Right ventricle myocardium inferior (tissue), 1 donor: ENCODE measurements at regions not wholly inside any gene's neighbourhood (a gene's known extent, or its start where the extent isn't known, plus 50 kb on each side); places are given as distances from the start of the nearest gene placed in this dataset.
"Not testable (repeated sequence)": the region's sequence is repeated elsewhere in the genome, so short reads cannot be mapped to it uniquely, and the experiment has no call there.

Source experiments
- ATAC-seq: fragments of 200-7000 bp; cut with Tn5 transposase; one replicate; pipeline ENCODE4 v1.9.1; 2020; ENCODE audit warnings: mild to moderate bottlenecking, moderate library complexity
- DNase-seq: peaks from one replicate; pipeline ENCODE4 v3.0.0; 2021; ENCODE audit errors: missing footprints
- intact Hi-C: fragments of 100-400 bp; cut with DNase I; formaldehyde crosslinking; loops from one replicate; pipeline ENCODE4 v1.11.0; 2022
- donor health status: DM: no; HTN: yes; CAD: no; lungs with severe emphysema.

GRCh38 chr5:77874691-77875090 is 98.6 kb upstream of the TBCA start:
- ATAC-seq = no peak
- intact Hi-C loops = no loop called here
- no peak for DNase-seq

GRCh38 chr5:77873239-77873638 is 97.1 kb upstream of the TBCA start:
- no peak for ATAC-seq
- intact Hi-C loops = no loop called here
- DNase-seq = no peak

DNA sequence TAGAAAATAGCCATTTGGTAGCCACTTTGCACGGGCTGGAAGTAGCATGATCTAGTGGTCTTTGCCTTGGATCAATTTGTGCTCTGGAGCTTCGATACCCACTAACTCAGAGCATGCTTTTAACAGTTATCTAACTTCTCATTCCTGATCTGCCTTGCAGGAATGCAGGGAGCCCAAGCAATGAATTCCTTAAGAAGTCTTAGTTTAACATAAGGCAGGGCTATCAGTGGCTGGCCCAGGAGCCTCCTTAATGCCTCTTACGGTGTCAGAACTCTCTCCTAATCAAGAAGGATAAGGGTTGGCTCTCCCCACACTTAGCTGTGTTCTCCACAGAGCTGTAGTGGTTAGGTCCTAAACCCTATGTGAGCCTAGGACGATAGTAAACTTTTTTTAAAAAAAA is 95.8 kb upstream of the TBCA start:
- intact Hi-C loops = no loop called here
- ATAC-seq (no peak), DNase-seq (no peak)

- no peak for DNase-seq
- ATAC-seq = no peak
Measured at GRCh38 chr5:77871016-77871415, 94.9 kb upstream of the TBCA start.

DNA sequence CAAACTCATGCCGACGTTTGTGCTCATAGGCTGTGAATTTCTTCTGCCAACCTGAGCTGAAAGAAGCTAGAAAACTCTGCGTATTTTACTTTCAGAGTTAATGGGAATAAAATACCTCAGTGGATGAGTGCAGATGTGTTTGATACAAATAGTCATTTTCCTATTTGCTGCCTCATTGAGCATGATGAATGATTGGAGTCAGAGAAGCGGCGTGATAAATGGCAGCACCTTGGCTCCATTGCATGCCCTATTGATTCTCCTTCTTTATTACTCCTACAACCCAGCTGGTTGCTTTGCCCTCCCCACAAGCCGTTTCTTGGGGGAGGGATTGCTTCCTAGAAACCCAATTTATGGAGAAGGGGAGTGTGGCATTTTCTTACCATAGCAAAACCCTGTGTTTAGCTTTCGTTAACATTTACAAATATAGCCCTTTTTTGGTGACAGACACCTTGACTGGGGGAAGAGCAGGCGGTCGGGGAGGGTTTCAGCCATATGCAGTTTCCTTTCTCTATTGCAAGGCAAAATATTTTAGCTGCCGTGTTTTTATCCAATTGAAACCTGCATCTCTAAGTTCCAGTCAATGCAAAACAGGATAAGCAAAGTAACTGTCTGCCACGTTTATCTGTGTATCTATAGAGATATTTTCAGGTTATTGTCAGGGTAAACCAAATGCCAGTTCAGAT is 93.1 kb upstream of the TBCA start:
- DNase-seq = no peak
- intact Hi-C loops = no loop called here
- no peak for ATAC-seq

More at GRCh38 chr5:77871016-77871415, 94.9 kb upstream of the TBCA start:
- intact Hi-C loops = no loop called here

- ATAC-seq = no peak
- intact Hi-C loops = no loop called here
- no peak for DNase-seq
Measured at GRCh38 chr5:77867914-77868313, 91.8 kb upstream of the TBCA start.

DNA sequence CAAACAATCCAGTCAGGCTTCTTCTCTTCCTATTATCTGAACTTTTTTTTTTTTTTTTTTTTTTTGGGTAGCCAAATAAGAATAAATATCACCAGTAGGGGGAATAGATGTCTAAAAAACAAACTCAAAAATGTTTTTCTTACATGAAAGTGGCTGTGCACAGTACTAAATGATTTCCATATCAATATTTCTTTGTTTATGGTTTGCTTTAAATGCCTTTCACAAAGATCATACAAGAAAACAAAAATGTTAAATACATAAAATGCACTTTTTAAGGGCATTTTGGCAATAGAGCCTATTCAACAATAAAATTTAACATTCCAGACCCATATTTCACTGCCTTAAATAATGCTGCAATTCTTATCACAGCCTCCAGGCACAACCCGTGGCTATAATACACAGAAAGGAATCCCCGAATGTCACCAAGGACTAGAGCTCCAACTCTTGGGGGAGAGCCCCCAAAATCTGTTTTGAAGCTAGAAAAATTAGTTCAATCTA is 91.1 kb upstream of the TBCA start:
- intact Hi-C loops = no loop called here
- no peak for ATAC-seq

GRCh38 chr5:77866198-77866597 is 90.1 kb upstream of the TBCA start:
- DNase-seq (no peak), ATAC-seq (no peak)
- intact Hi-C loops = no loop called here

More for the DNA sequence above, 91.1 kb upstream of the TBCA start:
- DNase-seq = no peak

DNA sequence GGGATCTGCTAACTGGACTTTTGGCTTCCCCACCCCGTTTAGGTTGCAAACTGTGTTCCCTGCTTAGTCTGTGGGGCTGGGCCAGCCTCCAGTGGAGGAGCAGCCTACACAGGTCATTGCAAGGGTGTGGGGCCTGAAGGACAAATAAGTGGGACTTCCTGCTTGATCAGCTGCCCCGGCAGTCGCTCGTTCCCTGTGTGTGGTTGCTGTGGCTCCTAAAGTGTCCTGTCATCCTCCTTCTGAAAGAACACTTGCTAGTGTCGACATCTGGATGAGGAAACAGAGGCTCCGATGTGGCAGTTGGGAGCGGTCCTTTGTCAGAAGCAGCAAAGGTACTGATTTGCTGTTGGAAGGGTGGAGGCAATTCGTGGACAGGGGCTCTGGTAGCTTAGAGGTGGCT is 88.9 kb upstream of the TBCA start:
- intact Hi-C loops = no loop called here

DNA sequence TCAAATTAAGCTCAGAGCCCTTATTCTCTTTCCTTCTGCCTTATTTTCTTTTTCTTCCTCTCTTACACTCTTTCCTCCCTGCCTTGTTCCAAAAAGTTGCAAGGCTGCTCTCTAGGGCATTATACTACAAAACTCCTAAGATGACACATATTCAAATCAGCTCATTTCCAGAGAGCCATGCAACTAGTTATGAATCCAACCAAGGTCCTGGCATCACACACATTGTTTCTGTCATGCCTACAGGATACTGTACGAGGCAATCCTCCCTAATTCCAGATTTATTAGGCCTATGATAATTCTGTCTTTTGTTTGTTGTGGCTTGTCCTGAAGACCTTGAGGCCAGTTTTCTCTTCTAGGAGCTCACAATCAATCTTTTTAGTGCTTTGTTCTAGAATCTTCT is 87.0 kb upstream of the TBCA start:
- intact Hi-C loops = no loop called here
- DNase-seq = no peak
- no peak for ATAC-seq

More for the DNA sequence above, 88.9 kb upstream of the TBCA start:
- DNase-seq = no peak
- ATAC-seq = peak; percentile 48

GRCh38 chr5:77861576-77861975 is 85.4 kb upstream of the TBCA start:
- intact Hi-C loops = no loop called here
- no peak for DNase-seq
- ATAC-seq = no peak

- DNase-seq (no peak), ATAC-seq (no peak)
- intact Hi-C loops = loop anchor here (10.0 kb wide), 1 partner anchor 215 kb away; no protein-coding TSS in a partner anchor
Measured at GRCh38 chr5:77859306-77859705, 83.2 kb upstream of the TBCA start.

DNA sequence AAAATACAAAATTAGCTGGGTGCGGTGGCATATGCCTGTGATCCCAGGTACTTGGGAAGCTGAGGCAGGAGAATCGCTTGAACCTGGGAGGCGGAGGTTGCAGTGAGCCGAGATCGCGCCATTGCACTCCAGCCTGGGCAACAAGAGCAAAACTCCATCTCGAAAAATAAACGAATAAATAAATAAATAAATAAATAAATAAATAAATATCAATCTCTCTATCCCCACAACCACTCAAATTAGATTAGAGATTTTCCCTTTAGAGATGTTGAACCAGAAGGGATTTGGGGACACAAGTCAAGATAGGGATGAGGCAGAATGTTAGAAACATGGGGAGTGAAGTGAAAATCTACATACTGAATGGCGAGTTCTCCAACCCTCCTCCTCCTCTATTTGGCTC is 82.5 kb upstream of the TBCA start:
- intact Hi-C loops = loop anchor here (10.0 kb wide), 1 partner anchor 214 kb away; no protein-coding TSS in a partner anchor
- not testable (repeated sequence) for ATAC-seq, DNase-seq

- DNase-seq (no peak), ATAC-seq (no peak)
- intact Hi-C loops = loop anchor here (10.0 kb wide), 1 partner anchor 211 kb away; no protein-coding TSS in a partner anchor
Measured at GRCh38 chr5:77855369-77855768, 79.2 kb upstream of the TBCA start.

GRCh38 chr5:77853353-77853907 is 77.3 kb upstream of the TBCA start:
- intact Hi-C loops = loop anchor here (5.0 to 10.0 kb wide), 3 partner anchors 76 to 209 kb away; partner anchors contain the start of gene TBCA
- no peak for ATAC-seq

GRCh38 chr5:77852514-77853352 is 76.6 kb upstream of the TBCA start:
- ATAC-seq (peak; percentile 84), DNase-seq (peak; percentile 80)
- intact Hi-C loops = loop anchor here (5.0 to 10.0 kb wide), 3 partner anchors 75 to 208 kb away; partner anchors contain the start of gene TBCA

More at GRCh38 chr5:77853353-77853907, 77.3 kb upstream of the TBCA start:
- no peak for DNase-seq

GRCh38 chr5:77852068-77852513 is 76.0 kb upstream of the TBCA start:
- ATAC-seq (no peak), DNase-seq (no peak)
- intact Hi-C loops = loop anchor here (5.0 to 10.0 kb wide), 3 partner anchors 75 to 207 kb away; partner anchors contain the start of gene TBCA

GRCh38 chr5:77851176-77852067 is 75.3 kb upstream of the TBCA start:
- ATAC-seq (peak; percentile 54), DNase-seq (no peak)
- intact Hi-C loops = loop anchor here (5.0 to 10.0 kb wide), 3 partner anchors 74 to 207 kb away; partner anchors contain the start of gene TBCA
